Activated T-cell treated with anti-CD3 and anti-CD28 coated beads, Interleukin-2, amount 50 U/mL, for 48 hours (primary cell): ENCODE measurements at regions not wholly inside any gene's neighbourhood (a gene's known extent, or its start where the extent isn't known, plus 50 kb on each side); places are given as distances from the start of the nearest gene placed in this dataset.
A peak's percentile ranks its signal among the peaks of the same experiment; 100 is the strongest.

ENCODE experiments used
- DNase-seq, 2 experiments: peaks; one replicate each; pipeline ENCODE4 v3.0.0-alpha.2; 2020

DNA sequence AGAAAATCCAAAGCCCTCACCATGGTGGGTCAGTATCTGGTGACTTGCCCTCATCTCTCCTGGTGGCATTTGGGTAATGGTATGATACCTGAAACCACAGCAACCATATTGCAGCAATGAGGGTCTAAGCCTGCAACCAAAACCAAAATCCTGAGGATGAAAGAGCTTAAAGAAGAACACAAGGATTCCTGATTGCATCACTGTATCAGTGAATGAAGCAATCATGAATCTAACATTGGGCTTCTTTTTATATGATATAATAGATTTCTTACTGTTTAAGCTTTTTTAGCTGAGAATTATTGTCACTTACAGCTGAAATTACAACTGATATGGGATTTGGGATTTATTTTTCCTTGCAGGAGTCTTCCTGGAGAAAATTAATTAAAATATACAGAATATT, 269.9 kb downstream of the MEF2C start:
- DNase-seq: no peak

DNA sequence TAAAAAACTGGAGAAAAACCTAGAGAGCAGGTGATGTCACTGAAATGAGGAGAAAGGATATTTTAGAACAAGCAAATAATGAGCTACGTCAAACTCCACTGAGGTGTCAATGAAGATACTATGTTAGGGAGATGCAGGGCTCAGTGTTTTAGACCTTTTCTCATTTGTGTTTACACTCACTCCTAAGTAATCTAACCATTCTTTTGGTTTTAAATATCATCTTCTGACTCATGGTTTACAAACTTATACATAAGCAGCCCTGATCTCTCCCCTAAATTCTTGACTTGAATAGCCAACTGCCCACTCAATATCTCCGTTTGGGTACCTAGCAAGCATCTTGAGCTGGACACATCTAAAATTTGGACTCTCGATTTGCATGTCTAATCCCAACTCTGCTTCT, 272.4 kb downstream of the MEF2C start:
- no peak for DNase-seq

DNA sequence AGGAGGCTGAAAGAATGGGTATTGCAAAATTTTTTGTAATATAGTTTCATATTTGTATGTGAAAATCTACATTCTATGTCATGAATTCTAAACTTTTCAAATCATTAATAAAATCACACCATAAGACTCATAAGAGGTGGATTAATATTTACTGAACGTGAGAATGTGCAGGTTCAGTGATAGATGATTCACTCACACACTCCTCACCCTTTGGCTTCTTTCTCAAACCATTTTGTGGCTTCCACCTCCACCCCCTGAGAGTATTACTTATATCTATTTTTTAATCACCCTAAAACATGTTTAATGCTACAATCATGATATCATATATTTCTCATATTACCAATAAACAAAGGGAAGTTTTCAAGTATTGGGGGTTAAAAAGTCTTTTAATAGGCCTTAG, 275.5 kb downstream of the MEF2C start:
- no peak for DNase-seq

DNA sequence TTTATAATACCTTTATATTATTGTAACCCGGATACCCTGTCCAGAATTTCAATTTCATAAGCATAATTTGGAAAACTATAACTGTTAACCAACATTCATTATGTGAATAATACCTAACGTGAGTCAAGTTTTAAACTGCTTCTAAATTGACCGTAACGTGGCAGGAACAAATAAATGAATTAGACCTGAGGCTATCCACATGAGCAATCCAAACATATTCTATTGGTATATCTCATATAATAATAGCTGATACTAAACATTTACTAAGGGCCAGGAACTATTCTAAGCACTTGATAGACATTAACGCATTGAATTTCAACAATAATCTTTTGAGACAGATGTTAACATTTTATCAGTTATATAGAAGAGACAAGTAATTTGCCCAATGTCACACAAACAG, 276.4 kb downstream of the MEF2C start:
- no peak for DNase-seq

DNA sequence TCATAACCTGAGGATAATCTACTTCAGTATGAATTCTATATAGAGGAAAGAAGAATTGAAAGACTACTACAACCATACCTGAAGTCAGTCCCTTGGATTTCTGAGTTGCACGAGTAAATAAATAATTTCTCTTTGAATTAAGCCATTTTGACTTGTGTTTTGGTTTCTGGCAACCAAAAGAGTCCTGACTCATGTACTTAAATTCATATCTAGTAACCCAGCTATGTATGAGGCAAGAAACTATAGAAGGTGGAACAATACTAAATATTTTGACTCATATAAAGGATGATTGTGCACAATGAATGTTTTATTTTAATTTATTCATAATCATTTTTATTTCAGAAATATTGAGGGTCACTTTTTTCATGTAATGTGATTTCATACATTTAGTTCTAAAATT, 276.8 kb downstream of the MEF2C start:
- DNase-seq: no peak

DNA sequence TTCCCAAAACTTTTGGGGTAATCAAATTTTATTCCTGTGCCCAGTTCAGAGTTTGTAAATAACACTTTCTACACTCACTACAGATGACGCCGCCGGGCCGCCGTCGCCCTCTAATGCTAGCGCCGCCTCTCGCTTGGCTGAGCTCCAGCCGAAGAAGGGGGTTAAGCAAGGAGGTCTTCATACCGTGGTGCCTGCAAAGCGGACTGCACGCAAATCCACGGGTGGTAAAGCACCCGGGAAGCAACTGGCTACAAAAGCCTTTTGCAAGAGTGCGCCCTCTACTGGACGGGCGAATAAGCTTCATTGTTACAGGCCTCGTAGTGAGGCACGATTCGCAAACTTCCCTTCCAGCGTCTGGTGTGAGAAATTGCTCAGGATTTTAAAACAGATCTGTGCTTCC, 280.4 kb downstream of the MEF2C start:
- peak; percentile 35 to 41 for DNase-seq

DNA sequence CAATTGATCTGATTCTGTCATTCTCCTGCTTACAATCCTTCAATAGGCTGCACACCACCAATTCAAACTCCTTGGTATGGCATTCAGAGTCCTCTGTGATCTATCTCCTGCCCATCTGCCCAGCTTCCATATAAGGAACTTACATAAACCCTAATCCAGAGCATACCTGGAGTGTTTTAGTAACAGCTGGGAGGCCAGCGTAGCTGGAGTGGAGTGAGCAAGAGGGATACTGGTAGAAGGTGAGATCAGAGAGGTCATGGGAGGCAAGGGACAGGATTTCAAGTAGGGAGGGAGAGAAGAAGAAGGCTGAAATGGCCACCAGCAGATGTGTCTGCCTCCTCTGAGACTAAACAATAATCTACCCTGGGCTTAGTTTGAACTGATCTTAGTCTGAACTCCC, 288.5 kb downstream of the MEF2C start:
- DNase-seq: no peak

DNA sequence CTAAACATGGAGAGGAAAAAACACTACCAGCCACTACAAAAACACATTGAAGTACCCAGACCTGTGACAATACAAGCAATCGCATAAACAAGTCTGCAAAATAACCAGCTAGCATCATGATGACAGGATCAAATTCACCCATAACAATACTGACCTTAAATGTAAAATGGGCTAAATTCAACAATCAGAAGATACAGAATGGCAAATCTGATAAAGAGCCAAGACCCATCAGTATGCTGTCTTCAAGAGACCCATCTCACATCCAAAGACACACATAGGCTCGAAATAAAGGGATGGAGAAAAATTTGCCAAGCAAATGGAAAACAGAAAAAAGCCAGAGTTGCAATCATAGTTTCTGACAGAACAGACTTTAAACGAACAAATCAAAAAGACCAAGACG, 294.4 kb downstream of the MEF2C start:
- DNase-seq: no peak

DNA sequence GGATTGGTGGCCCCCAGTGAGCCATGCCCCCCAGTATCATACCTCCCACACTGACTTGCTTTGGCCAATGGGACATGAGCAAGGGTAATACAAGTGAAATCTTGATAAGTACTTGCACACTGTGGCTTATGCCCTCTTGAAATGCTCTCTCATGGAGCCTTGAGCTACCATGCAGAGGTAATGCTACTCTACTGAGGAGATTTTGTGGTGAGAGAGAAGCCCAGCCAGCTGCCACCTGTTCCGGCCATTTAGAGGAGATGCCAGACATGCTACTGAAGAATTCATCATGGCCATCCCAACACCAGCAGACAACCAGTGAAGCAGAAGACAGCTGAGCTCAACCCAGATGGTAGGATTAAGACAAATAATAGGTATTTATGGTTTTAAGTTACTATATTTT, 299.5 kb downstream of the MEF2C start:
- no peak for DNase-seq

DNA sequence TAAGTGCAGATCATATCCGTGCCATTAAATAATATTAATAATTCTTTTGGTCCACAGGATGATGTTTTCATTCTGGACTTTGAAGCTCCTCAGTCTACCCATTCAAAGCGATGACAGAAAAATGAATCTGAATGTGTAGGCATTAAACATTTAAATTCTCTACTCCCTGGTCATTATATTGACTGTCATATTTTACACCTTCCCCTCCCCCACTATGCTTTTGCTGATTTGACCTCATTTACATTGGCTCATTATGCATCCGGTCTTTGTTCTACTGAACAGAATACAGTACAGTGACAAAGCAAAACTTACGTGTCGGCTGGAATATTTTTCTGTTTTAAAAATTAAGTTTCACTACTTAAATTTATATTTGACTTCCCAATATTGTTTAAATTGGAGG, 289.7 kb upstream of the TMEM161B start:
- DNase-seq: no peak

DNA sequence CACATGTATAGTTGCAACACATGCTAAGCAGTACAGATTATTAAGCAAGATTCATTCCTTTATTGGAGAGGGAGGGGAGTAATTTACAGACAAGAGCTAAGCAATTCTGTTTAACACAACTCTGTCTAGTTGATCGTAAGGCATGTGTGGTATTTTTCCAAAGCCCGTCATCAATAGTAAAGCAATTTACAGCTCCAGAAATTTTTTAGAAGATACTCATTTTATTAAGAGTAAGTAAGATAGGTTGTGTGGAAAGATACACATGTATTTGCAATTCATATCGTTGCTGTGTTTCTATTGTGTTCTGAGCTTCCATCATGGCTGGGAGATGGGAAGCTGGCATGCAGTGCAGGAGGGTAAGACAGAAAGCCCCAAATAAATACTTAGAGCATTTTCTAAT, 289.2 kb upstream of the TMEM161B start:
- no peak for DNase-seq

DNA sequence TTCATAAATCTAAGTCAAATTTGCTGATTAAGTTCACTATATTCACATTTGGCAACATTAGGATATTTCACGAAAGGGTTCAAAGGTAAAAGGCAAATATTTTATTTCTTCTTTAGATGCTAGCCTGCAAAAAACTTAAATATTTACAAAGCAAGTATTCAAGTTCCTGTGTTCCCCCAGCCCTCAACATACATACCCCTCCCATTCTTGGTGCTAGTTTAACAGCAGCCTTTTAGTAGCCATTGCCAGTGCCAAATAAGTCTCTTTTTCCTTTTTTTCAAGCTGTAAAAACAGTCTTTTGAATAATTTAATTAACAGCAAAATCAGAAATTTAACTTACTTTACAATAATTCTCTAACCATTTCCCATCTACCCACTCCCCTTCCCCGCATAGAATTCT, 288.5 kb upstream of the TMEM161B start:
- DNase-seq: no peak

DNA sequence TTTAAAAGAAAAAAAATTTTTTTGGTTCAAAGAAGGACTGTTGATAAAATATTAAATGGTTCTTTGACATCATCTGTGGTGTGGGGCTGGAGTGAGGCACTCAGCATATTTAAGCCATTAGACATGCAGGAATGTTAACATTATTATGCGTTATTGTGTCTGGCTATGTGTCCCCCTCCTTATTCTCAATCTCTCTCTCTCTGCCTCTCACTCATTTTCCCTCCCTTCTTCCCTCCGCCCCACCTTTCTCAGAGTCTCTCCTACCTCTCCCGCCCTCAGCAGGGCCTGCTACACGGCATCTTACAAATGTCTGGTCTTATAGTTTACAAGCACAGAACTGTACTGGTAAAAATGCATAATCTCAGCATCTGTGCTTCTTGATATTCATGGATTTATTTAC, 287.8 kb upstream of the TMEM161B start:
- no peak for DNase-seq

DNA sequence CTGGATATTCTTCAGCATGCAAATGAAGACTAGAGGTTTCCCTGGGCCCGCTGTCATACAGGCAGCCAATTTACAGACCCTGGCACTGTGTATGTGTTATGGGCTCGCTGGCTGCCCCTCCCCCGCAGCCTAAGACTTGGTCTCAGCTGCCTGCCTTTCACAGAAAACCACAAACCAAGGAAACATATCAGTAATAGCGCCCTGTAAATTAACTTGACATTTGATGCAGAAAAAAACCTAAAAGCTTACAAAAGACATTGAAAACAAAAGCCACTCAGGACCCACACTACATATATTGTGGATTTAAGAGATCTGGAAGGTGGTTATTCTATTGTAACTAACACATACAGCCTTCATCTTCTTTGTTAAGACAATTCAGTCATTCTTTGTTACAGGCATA, 287.0 kb upstream of the TMEM161B start:
- DNase-seq: peak in 1 of 2 experiments; percentile 15

DNA sequence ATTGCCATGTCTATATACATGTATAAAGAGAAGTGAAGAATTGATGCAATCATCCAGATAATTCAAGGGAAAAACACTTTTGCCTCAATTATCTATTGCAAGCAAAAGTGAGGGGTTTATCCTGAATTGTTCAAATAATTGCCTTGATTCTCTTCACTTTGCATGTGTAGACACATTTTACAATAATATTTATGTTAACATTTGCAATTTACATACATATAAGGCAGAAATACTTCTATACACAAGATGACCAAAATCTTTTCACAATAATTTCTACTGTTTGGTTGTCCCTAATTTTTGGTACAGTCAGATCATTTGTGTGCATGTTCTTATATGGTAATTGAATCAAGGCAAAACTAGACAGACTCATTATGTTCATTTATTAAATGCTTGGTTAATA, 285.3 kb upstream of the TMEM161B start:
- no peak for DNase-seq

DNA sequence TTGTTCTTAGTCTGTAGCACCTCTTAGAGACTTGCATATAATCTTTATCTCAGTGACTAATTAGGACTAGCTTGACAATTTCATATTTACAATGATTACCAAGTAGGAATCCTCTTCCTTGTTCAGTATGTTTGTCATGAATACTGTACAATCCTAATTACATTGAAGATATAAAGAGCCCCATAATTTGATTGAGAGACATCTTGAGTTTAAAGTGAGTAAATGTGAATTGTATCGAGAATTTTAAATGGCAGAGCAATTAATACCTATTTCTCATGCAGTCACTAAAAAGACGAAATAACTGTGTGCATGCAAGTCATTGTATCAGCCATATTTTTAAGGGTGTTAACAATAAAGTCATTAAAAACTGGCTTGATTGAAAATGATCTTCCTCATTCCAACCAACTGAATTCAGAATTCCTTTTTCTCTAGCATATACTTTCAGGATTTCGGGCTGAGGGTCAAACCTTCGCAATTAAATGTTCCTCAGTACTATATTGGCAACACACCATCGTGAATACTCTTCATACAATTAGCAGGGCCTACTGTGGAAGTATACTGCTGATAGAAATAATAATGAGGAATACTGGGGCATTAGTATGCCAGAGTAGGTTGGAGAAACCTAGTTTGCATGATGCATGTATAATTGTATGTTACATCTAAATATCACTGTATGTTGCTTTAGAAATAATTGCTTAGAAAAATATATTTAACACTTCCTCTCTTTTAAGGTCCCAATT, 284.7 kb upstream of the TMEM161B start:
- no peak for DNase-seq

DNA sequence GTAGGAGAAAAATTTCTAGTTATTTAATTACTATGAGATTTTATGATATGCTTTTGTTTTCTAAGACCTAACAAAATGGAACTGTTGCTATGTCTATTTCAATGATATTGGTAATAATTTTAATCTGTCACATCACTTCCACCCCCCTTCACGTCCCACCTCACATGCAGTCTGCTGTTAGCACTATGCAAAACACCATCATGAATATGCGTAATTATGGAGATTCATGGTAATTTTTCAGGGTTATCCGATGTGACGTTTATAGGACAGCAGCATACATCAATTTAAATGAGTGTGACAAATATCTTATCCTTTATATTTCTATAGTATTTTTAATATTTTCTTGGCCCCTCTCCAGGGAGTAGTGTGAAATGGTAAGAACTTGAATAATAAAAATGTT, 283.8 kb upstream of the TMEM161B start:
- DNase-seq: no peak

DNA sequence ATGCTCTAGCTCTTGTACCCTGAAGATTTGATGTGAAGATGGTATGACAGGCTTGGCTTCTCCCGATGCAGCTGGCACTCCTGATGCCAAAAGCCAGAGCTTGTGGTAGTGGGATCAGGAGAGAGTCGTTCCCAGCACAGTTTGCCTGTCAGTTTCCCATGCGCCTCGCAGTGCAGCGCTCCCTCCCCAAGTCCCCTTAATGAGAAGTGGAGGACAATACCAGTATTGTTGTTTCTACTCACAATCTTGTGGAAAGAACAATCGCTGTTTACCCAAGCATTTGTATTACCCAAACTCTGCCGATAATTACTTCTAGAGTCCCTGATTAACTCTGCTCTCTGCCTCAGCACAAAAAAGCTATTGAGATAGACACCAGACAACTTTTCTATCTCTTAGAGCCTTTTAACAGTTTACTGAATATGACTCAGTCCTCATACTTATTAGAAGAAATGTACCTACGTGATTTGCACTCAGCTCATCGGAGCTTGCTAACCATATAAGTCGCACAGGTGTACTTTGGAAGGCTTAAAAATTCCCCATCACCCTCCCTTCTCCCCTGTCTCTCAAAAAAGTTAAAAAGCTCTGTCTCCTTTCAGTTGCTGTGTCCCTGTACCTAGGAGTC, 283.2 kb upstream of the TMEM161B start:
- no peak for DNase-seq

DNA sequence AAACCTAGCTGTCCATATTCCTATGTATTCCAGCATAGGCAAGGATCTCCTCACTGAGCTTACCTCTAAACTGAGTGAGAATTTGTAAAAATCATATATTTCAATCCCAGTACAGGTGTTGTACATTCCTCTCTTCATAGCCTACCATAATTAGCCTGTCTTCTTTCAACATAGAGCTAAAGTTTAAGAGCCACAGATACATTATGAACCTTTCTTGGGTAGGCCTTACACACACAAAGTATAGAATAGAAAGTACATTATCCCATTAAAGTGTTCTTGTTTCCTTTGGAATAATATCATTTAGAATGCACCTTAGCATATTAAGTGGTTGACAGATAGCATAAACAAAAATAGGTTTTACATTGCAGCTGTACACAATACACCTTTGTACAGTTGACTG, 282.1 kb upstream of the TMEM161B start:
- no peak for DNase-seq

DNA sequence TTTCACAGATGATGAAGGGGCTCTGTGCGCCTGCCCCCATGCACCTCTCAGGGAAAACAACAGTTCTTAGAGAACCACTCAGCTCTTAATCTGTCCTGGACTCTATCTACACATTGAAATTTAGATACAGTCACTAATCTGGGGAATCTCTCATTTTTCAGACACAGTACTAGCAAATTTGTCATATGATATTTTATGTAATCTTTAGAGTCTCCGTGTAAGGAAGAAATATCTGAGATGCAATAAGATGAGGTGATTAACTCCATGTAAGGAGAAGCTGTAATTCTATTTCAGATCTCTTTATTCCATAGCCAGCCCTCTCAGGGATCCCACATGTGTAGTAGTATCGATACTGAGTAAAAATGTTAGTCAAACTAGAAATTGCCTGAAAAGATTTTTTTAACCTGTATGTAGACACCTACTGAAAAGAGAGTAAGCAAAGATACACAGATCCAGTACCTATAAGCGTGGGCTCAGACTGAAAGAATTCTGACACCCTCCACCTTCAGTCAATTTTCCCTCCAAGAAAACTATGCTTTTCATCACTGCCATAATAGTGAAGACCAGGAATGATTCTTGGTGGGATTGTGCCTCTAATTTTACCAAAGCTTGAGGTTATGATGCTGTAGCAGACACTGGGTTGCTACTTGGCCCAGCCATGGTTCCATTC, 279.6 kb upstream of the TMEM161B start:
- no peak for DNase-seq

DNA sequence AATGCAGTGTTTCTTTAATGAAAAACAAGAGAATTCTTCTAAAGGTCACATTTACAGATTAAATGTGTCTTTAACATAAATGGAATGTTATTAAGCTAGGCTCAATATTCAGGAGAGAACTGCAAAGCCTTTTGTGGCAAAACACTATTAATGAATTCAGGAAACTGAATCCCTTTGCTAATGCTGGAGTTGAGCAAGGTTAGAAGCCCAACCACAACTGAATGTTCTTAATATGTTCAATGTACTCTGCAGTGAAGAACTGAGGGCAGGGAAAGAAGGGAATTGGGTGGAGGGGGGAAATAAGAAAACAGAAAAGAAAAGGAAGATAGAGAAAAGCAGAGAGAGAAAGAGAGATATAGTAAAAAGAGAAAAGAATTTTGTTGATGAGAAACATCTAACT, 276.7 kb upstream of the TMEM161B start:
- DNase-seq: no peak

DNA sequence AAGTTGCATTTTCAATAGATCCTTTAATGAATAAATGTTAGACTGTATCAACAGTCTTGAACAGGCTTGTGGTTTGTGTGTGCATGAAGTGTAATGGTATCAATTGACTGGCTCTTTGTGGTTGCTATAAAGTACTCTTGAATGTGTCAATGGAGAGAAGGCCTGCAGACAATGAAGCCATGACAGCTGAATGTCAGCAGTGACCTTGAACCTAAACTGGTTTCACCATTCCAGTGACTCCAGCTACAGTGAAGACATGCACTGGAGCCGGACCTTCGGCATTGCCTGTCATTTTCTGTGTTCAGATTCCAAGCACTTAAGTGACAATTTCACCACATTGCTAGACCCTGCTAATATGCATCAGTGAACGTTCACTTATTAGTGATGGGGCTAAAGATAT, 276.0 kb upstream of the TMEM161B start:
- no peak for DNase-seq

DNA sequence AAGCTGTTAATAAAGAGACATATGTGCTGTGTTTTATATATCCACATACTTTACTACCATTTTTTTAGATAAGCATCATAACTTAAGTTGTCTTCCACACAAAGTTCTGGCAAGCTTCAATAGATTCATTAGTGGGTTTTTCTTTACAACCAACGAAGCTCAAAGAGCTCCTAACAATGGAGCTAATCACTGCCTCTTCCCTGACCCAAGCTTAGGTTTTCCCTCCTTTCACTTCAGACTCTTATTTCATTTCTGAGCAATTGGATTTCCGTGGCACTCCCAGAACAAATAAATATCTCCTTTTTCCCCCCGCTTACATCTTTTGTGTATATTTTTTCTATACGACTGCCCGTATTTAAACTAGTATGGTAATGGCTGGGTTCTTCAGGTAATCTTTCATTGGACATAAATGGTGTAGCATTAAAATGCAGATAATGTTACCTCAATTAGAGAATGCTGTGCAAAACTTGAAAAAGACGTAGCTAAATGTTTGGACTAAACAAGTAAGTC, 275.5 kb upstream of the TMEM161B start:
- DNase-seq: no peak

DNA sequence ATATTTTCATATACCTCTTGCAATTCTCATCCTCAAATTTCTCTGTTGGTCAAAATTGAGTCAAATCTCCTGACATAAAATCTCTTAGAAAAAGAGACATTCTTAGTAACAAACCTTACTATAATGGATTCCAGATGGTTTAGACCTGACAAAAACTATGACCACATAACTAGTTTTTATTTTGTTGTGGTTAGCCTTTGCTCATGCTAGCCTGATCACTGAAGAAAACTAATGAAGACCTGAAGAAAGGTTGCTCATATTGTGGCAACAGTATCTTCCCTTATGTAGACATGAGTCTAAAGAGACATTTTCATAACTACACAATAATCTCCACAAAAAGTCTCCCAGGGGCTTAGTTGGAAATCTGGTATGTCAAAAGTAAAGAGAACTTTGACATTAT, 274.1 kb upstream of the TMEM161B start:
- no peak for DNase-seq
